Retinal pigment epithelial cell (primary cell): ENCODE measurements at regions not wholly inside any gene's neighbourhood (a gene's known extent, or its start where the extent isn't known, plus 50 kb on each side); places are given as distances from the start of the nearest gene placed in this dataset.
"Not testable (repeated sequence)": the region's sequence is repeated elsewhere in the genome, so short reads cannot be mapped to it uniquely, and the experiment has no call there.

Experiments
- DNase-seq: peaks from one replicate; pipeline ENCODE4 v3.0.0-alpha.2; 2010; ENCODE audit warnings: low read depth
- H3K4me3 ChIP-seq: 2 replicates; pipeline ENCODE4 v1.5.1; 2011; ENCODE audit warnings: mild to moderate bottlenecking, low read length, control low read depth, moderate library complexity
- TF ChIP-seq, protein P1 (sequence below): conservative IDR thresholded peaks from 2 replicates; pipeline ENCODE4 v1.5.1; 2011; ENCODE audit warnings: low read depth, low read length, control low read depth, inconsistent platforms

DNA sequence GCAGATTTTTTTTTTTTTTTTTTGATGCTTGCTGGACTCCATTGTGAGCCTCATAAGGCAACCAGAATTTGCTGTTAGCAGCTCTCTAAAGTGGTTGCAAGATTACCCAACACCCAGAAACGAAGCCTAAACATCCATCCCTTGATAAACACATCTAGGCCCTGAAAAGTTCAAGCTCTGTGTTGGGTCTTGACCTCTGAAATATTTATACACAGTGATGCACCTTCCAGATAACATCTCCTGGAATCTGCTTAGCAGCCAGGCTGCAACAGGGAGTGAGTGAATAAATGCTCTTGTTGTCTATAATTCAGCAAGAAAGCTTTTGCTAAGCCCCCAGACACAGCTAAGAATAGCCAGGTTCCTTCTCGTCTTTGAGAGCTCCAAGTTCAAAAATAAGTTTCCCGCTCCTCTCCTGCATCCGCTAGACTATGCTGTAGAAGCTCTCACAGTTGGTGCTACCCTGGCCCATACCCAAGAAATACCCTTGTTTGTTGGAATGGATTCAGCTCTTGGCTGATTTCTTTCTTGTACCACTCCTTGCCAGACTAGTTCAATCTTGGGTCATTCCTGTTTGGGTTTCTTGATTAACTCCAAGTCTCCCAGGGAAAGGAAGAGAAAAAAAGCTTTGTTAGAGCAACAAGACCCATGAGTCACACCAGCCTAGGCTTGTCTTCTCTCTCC, 610.6 kb upstream of the TBX3 start:
- DNase-seq = peak; percentile 39
- no peak overlapping the region for H3K4me3 ChIP-seq
- TF ChIP-seq, protein P1, sequence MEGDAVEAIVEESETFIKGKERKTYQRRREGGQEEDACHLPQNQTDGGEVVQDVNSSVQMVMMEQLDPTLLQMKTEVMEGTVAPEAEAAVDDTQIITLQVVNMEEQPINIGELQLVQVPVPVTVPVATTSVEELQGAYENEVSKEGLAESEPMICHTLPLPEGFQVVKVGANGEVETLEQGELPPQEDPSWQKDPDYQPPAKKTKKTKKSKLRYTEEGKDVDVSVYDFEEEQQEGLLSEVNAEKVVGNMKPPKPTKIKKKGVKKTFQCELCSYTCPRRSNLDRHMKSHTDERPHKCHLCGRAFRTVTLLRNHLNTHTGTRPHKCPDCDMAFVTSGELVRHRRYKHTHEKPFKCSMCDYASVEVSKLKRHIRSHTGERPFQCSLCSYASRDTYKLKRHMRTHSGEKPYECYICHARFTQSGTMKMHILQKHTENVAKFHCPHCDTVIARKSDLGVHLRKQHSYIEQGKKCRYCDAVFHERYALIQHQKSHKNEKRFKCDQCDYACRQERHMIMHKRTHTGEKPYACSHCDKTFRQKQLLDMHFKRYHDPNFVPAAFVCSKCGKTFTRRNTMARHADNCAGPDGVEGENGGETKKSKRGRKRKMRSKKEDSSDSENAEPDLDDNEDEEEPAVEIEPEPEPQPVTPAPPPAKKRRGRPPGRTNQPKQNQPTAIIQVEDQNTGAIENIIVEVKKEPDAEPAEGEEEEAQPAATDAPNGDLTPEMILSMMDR = no peak

DNA sequence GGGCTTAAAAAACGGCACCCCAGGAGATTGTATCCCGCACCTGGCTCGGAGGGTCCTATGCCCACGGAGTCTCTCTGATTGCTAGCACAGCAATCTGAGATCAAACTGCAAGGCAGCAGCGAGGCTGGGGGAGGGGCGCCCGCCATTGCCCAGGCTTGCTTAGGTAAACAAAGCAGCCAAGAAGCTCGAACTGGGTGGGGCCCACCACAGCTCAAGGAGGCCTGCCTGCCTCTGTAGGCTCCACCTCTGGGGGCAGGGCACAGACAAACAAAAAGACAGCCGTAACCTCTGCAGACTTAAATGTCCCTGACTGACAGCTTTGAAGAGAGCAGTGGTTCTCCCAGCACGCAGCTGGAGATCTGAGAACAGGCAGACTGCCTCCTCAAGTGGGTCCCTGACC, 601.5 kb upstream of the TBX3 start:
- not testable (repeated sequence) for DNase-seq, H3K4me3 ChIP-seq

DNA sequence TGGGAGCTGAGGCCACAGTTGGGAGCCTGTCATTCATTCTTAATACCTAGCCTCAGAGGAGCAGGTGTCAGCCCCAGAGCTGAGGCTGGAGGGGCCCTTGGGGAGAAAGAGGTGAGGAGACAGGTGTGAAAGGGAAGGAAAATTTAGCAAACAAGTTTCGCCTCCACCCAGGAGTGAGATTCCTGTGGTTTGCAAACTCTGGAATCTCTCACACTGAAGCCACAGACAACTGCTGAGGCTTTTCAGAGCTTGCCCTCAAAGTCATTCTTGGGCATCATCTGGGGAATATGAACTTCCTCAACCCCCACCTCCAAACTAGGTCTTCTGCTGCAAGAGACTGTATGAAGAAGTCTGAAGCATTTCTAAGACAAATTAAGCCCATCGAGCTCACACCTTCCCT, 589.5 kb upstream of the TBX3 start:
- TF ChIP-seq, protein P1 = no peak
- DNase-seq = no peak
- no peak overlapping the region for H3K4me3 ChIP-seq

DNA sequence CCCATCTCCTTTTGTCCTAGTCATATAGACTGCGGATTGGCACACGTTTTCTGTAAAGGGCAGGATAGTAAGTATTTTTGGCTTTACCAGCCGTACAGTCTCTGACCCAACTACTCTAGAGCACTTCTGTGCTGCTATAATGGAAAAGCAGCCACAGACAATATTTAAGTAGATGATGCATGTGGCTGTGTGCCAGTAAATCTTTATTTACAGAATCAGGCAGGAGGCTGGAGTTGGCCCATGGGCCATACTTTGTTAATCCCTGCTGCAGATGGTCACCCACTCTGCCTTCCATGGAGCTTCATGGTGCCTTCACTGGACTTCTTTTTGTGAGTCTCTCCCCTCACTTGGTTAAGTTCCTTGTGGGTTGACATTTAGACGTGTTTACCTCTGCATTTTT, 584.5 kb upstream of the TBX3 start:
- TF ChIP-seq, protein P1 = no peak
- DNase-seq = no peak
- H3K4me3 ChIP-seq = no peak overlapping the region

DNA sequence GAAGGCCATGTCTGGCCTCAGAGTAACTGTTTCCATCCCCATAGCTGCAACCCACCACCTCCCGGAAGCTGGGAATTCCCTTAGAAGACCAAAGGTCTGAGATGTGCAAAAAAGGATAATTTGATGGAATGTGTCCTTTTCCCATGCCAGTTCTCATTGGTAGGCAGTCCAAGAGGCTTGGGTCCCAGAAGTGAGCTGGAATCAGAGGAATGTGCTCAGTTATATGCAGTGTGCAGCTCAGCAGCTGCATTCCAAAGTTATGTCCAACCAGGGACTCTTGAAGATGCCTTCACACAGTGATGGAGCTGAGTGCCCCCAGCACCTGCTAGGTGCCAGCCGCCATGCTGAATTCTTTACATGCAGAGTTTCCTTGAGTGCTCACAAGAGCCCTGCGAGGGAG, 583.9 kb upstream of the TBX3 start:
- DNase-seq = no peak
- no peak overlapping the region for H3K4me3 ChIP-seq
- TF ChIP-seq, protein P1 = no peak

DNA sequence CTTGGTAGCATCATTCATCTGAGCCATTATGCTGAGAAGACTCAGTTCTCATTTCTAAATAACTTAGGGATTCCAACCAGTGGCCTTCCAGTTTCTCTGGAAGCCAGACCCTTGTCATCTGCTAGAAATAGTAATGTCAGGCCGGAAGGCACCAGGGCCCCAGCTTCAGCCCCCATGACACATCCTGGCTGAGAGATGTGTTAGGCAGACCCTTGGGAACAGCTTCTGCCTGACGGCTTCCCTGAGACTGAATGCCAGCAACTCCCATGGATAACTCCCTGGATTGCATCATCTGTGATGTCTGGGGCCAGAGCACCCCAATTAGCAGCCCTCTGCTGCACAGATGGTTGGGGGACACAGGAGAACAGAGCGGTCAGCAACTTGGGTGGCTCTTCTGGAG, 583.5 kb upstream of the TBX3 start:
- no peak for DNase-seq
- TF ChIP-seq, protein P1 = no peak
- no peak overlapping the region for H3K4me3 ChIP-seq

DNA sequence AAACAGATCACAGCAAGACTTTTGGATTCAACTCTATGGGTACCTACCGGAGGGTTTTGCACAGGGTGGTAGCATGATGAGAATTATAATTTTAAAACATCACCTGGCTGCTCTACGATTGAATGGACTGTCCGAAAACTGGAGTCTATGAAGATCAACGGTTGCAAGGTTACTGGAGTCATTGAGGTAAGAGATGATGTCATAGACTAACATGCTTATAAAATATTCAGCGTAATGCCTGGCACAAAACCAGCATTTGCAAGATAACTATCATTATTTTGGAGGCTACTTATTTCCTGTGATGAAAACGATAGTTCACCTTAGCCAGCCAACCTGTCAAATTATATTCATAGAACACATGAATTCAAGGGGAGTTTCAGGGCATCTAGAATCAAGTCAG, 580.6 kb upstream of the TBX3 start:
- no peak overlapping the region for H3K4me3 ChIP-seq
- no peak for DNase-seq
- TF ChIP-seq, protein P1 = no peak
